B cell (primary cell): ENCODE measurements at regions not wholly inside any gene's neighbourhood (a gene's known extent, or its start where the extent isn't known, plus 50 kb on each side); places are given as distances from the start of the nearest gene placed in this dataset.

Source experiments
- ATAC-seq: fragments of 200-7000 bp; cut with Tn5 transposase; one replicate; pipeline ENCODE4 v1.10.0; 2021; ENCODE audit warnings: low read depth, mild to moderate bottlenecking, moderate number of reproducible peaks, moderate library complexity
- CTCF ChIA-PET: fragments of 350-600 bp; sonication (Branson Sonifier 250); formaldehyde crosslinking; loops from one replicate; lab custom pipeline; 2021; ENCODE audit warnings: antibody characterized with exemption, inconsistent platforms; lab: Charles Lee
- POLR2A ChIA-PET: fragments of 350-600 bp; sonication (Branson Sonifier 250); formaldehyde crosslinking; loops from one replicate; lab custom pipeline; 2021; ENCODE audit warnings: antibody characterized with exemption; lab: Charles Lee
- DNase-seq: peaks from one replicate; pipeline ENCODE4 v3.0.0; 2013
- H2AFZ ChIP-seq: 2 replicates; pipeline ENCODE4 v1.6.1; 2012; ENCODE audit warnings: mild to moderate bottlenecking, low read depth, low read length; ENCODE audit not compliant: insufficient read depth, poor library complexity, severe bottlenecking
- H3K27ac ChIP-seq, 2 donors: 1 replicate in 1 of 2; 2 replicates in 1 of 2; pipeline ENCODE4 v1.5.1; 2012 to 2013; ENCODE audit warnings: low read length in 2 of 2, mild to moderate bottlenecking in 2 of 2, moderate library complexity in 1 of 2
- H3K27me3 ChIP-seq, 4 experiments: fragments of 200-600 bp in 1 of 4; sonication (generic) in 1 of 4; replicated peaks in 1 of 4; 1 replicate in 2 of 4; 2 replicates in 2 of 4; pipeline versions ENCODE4 v1.6.1 to v1.7.0; 2013 to 2016; ENCODE audit warnings: low read length in 3 of 4, mild to moderate bottlenecking in 2 of 4, mixed read lengths in 1 of 4, moderate library complexity in 1 of 4; ENCODE audit not compliant: insufficient read depth in 4 of 4, control insufficient read depth in 3 of 4; ENCODE audit errors: control extremely low read depth in 1 of 4
- H3K36me3 ChIP-seq, 2 experiments: replicated peaks in 1 of 2; 1 replicate in 1 of 2; 2 replicates in 1 of 2; pipeline versions ENCODE4 v1.6.1 to v1.7.1; 2013; ENCODE audit warnings: low read length in 1 of 2; ENCODE audit not compliant: insufficient read depth in 2 of 2, control insufficient read depth in 1 of 2; ENCODE audit errors: control extremely low read depth in 1 of 2, extremely low read depth in 1 of 2
- H3K4me1 ChIP-seq, 2 donors: fragments of 200-600 bp in 1 of 2; sonication (generic) in 1 of 2; 1 replicate in 1 of 2; 2 replicates in 1 of 2; pipeline versions ENCODE4 v1.5.1 to v1.6.1; 2013 to 2017; ENCODE audit warnings: low read length in 2 of 2; ENCODE audit not compliant: control insufficient read depth in 2 of 2, insufficient read depth in 2 of 2
- H3K4me2 ChIP-seq: replicated peaks from 2 replicates; pipeline ENCODE3; 2012; ENCODE audit warnings: mild to moderate bottlenecking, low read depth, low read length; ENCODE audit not compliant: poor library complexity, severe bottlenecking
- H3K4me3 ChIP-seq, 5 experiments: fragments of 200-600 bp in 1 of 5; sonication (generic) in 1 of 5; 1 replicate in 3 of 5; 2 replicates in 2 of 5; pipeline versions ENCODE4 v1.5.1 to v1.7.0; 2011 to 2016; ENCODE audit warnings: low read length in 4 of 5, mild to moderate bottlenecking in 4 of 5, low read depth in 2 of 5, control low read depth in 1 of 5, moderate library complexity in 1 of 5; ENCODE audit not compliant: insufficient read depth in 1 of 5; ENCODE audit errors: control extremely low read depth in 1 of 5, extremely low read depth in 1 of 5
- H3K79me2 ChIP-seq: fragments of 200-600 bp; sonication (generic); one replicate; pipeline ENCODE4 v1.6.0; 2016; ENCODE audit warnings: low read length; ENCODE audit not compliant: control insufficient read depth, insufficient read depth
- H3K9ac ChIP-seq: fragments of 200-600 bp; sonication (generic); 2 replicates; pipeline ENCODE4 v1.6.1; 2017; ENCODE audit warnings: mild to moderate bottlenecking, low read length, moderate library complexity
- H3K9me3 ChIP-seq, 3 donors: one replicate each; pipeline versions ENCODE4 v1.6.1 to v1.7.1; 2013; ENCODE audit warnings: low read length in 2 of 3; ENCODE audit not compliant: control insufficient read depth in 2 of 3, insufficient read depth in 1 of 3; ENCODE audit errors: control extremely low read depth in 1 of 3
- H4K20me1 ChIP-seq: 2 replicates; pipeline ENCODE4 v1.6.0; 2012; ENCODE audit warnings: mild to moderate bottlenecking, low read length; ENCODE audit not compliant: insufficient read depth, control insufficient read depth, poor library complexity, severe bottlenecking
- H3K27ac Mint-ChIP-seq: one replicate; pipeline ENCODE4 v1.8.0; 2021; ENCODE audit warnings: mixed read lengths
- H3K27me3 Mint-ChIP-seq: one replicate; pipeline ENCODE4 v1.8.0; 2021; ENCODE audit warnings: mixed read lengths
- H3K4me1 Mint-ChIP-seq: one replicate; pipeline ENCODE4 v1.8.0; 2021; ENCODE audit warnings: mixed read lengths
- H3K4me3 Mint-ChIP-seq: one replicate; pipeline ENCODE4 v1.8.0; 2021; ENCODE audit warnings: mixed read lengths
- H3K9me3 Mint-ChIP-seq: one replicate; pipeline ENCODE4 v1.8.0; 2022; ENCODE audit warnings: mixed read lengths; ENCODE audit not compliant: insufficient read depth
- CTCF ChIP-seq: fragments of 200-600 bp; IDR thresholded peaks from one replicate; pipeline ENCODE4 v1.8.0; 2022; ENCODE audit warnings: antibody characterized with exemption, mild to moderate bottlenecking
- EZH2 ChIP-seq: IDR thresholded peaks from 2 replicates; pipeline ENCODE4 v1.6.1; 2012; ENCODE audit warnings: borderline replicate concordance, low read depth, mild to moderate bottlenecking, moderate library complexity, low read length; ENCODE audit not compliant: insufficient read depth, poor library complexity, severe bottlenecking
- WGBS: methylation state at CpG from one replicate; pipeline ENCODE4 v1.1.5; 2013; ENCODE audit warnings: missing lambda C conversion rate; ENCODE audit not compliant: insufficient coverage; 5-methylcytosine and 5-hydroxymethylcytosine counted together
- intact Hi-C: fragments of 100-400 bp; cut with micrococcal nuclease; formaldehyde crosslinking; loops from one replicate; pipeline ENCODE4 v1.10.0; 2022

GRCh38 chr6:103139377-103139776, 1720.3 kb downstream of the HACE1 start:
- H3K4me1 Mint-ChIP-seq, result no peaks in the 10 kb centered on the region
- no peak overlapping the region for H3K27ac Mint-ChIP-seq
- Histone ChIP-seq H3K4me2 (no peak overlapping the region), H3K4me1 (no peaks in the 10 kb centered on the region), H3K9ac (no peak overlapping the region), H3K27me3 (no peaks in the 10 kb centered on the region), H3K27ac (no peak overlapping the region), H3K36me3 (no peaks in the 10 kb centered on the region), H3K4me3 (no peak overlapping the region), H3K79me2 (no peaks in the 10 kb centered on the region), H2AFZ (no peak overlapping the region), H4K20me1 (no peaks in the 10 kb centered on the region), H3K9me3 (no peaks in the 10 kb centered on the region)
- POLR2A ChIA-PET, result no interaction called here
- H3K9me3 Mint-ChIP-seq, result no peaks in the 10 kb centered on the region
- CTCF ChIA-PET, result no interaction called here
- no peaks in the 10 kb centered on the region for H3K27me3 Mint-ChIP-seq
- no peak for TF ChIP-seq EZH2
- TF ChIP-seq CTCF, result no peak
- no peak overlapping the region for H3K4me3 Mint-ChIP-seq
- intact Hi-C loops, result no loop called here
- no peak for DNase-seq
- ATAC-seq, result no peak

DNA sequence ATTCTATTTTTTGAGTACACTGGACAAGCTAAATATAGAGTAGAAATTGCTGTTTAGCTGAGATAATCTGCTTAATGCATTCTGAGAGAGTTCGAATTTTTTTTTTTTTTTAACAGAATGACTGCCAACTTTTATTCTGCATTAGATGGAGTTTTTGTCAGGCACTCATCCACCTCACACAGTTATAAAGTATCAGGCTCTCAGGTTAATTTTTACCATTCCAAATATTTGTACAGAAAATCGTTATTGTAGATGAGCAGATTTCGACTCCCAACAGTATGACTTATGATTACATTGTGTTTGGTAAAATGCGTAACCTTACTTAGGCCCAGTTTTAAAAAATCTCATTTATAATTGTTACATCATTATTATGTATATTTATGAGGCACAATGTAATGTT, 1731.0 kb downstream of the GRIK2 start:
- no peak overlapping the region for H3K4me2 ChIP-seq
- H3K36me3 ChIP-seq, result no peaks in the 10 kb centered on the region
- peaks cover 0 to 7% (median 0%) of the 10 kb centered on the region in 3 donors for H3K9me3 ChIP-seq
- peaks cover 6% of the 10 kb centered on the region for H3K9me3 Mint-ChIP-seq
- H3K4me3 ChIP-seq, result no peak overlapping the region
- no peak overlapping the region for H2AFZ ChIP-seq
- CTCF ChIA-PET, result no interaction called here
- H4K20me1 ChIP-seq, result no peaks in the 10 kb centered on the region
- DNase-seq, result no peak
- no peak overlapping the region for H3K27ac ChIP-seq
- H3K27me3 ChIP-seq, result no peaks in the 10 kb centered on the region
- H3K4me3 Mint-ChIP-seq, result no peak overlapping the region
- no peak overlapping the region for H3K9ac ChIP-seq
- no peaks in the 10 kb centered on the region for H3K79me2 ChIP-seq
- intact Hi-C loops, result no loop called here
- no peaks in the 10 kb centered on the region for H3K4me1 Mint-ChIP-seq
- H3K27ac Mint-ChIP-seq, result no peak overlapping the region
- WGBS, result no CpG with 5 or more reads among the region's 4 CpGs
- no peaks in the 10 kb centered on the region for H3K4me1 ChIP-seq
- POLR2A ChIA-PET, result no interaction called here
- ATAC-seq, result no peak
- TF ChIP-seq CTCF (no peak), EZH2 (no peak)
- H3K27me3 Mint-ChIP-seq, result no peaks in the 10 kb centered on the region
